GM23338 (cell line): ENCODE measurements at regions not wholly inside any gene's neighbourhood (a gene's known extent, or its start where the extent isn't known, plus 50 kb on each side); places are given as distances from the start of the nearest gene placed in this dataset.
A peak's percentile ranks its signal among the peaks of the same experiment; 100 is the strongest.

Source experiments
- ATAC-seq: fragments of 200-7000 bp; cut with Tn5 transposase; 3 replicates; pipeline ENCODE4 v1.9.1; 2020
- DNase-seq: peaks from one replicate; pipeline ENCODE4 v3.0.0-alpha.2; 2015; ENCODE audit warnings: low spot score
- H2AFZ ChIP-seq: fragments of 200-600 bp; sonication (generic); 2 replicates; pipeline ENCODE4 v1.8.0; 2016; ENCODE audit warnings: antibody characterized with exemption, mild to moderate bottlenecking, moderate library complexity
- H3F3A ChIP-seq: fragments of 200-600 bp; sonication (generic); replicated peaks from 2 replicates; pipeline ENCODE4 v1.8.0; 2017; ENCODE audit warnings: antibody characterized with exemption, mixed run types, low read depth
- H3K27ac ChIP-seq: fragments of 200-600 bp; sonication (generic); 2 replicates; pipeline ENCODE4 v1.6.1; 2016; ENCODE audit warnings: low read depth
- H3K27me3 ChIP-seq: fragments of 200-600 bp; sonication (generic); 2 replicates; pipeline ENCODE4 v1.8.0; 2016; ENCODE audit warnings: mild to moderate bottlenecking, mixed run types, moderate library complexity; ENCODE audit not compliant: insufficient read depth
- H3K36me3 ChIP-seq: fragments of 200-600 bp; sonication (generic); 2 replicates; pipeline ENCODE4 v1.8.0; 2016; ENCODE audit warnings: mild to moderate bottlenecking; ENCODE audit not compliant: insufficient read depth
- H3K4me1 ChIP-seq: fragments of 200-600 bp; sonication (generic); 2 replicates; pipeline ENCODE4 v1.8.0; 2016; ENCODE audit warnings: mild to moderate bottlenecking, moderate library complexity; ENCODE audit not compliant: insufficient read depth
- H3K4me2 ChIP-seq: fragments of 200-600 bp; sonication (generic); 2 replicates; pipeline ENCODE4 v1.7.1; 2017; ENCODE audit warnings: mixed run types
- H3K4me3 ChIP-seq: fragments of 200-600 bp; sonication (generic); 2 replicates; pipeline ENCODE4 v1.6.1; 2016; ENCODE audit warnings: mixed run types
- H3K79me2 ChIP-seq: fragments of 200-600 bp; sonication (generic); replicated peaks from 2 replicates; pipeline ENCODE4 v1.8.0; 2017; ENCODE audit warnings: mild to moderate bottlenecking; ENCODE audit not compliant: insufficient read depth
- H3K9me2 ChIP-seq: fragments of 200-600 bp; sonication (generic); 2 replicates; pipeline ENCODE4 v1.8.0; 2017; ENCODE audit not compliant: insufficient read depth
- H4K20me1 ChIP-seq: fragments of 200-600 bp; sonication (generic); replicated peaks from 2 replicates; pipeline ENCODE4 v1.8.0; 2017; ENCODE audit warnings: mild to moderate bottlenecking; ENCODE audit not compliant: insufficient read depth
- H3K27ac Mint-ChIP-seq: 2 replicates; pipeline ENCODE4 v1.8.0; 2020; ENCODE audit warnings: inconsistent platforms, mild to moderate bottlenecking, moderate library complexity, mixed read lengths
- H3K27me3 Mint-ChIP-seq: 3 replicates; pipeline ENCODE4 v1.8.0; 2022; ENCODE audit warnings: low read depth, mild to moderate bottlenecking, moderate library complexity, mixed read lengths, inconsistent platforms; ENCODE audit not compliant: insufficient read depth, poor library complexity
- H3K36me3 Mint-ChIP-seq: 3 replicates; pipeline ENCODE4 v1.8.0; 2021; ENCODE audit warnings: low read depth, mild to moderate bottlenecking, inconsistent platforms, moderate library complexity, mixed read lengths
- H3K4me1 Mint-ChIP-seq: 3 replicates; pipeline ENCODE4 v1.8.0; 2020; ENCODE audit warnings: mild to moderate bottlenecking, inconsistent platforms, mixed read lengths
- H3K4me3 Mint-ChIP-seq: 3 replicates; pipeline ENCODE4 v1.8.0; 2021; ENCODE audit warnings: moderate library complexity, mild to moderate bottlenecking, inconsistent platforms, mixed read lengths
- H3K9me3 Mint-ChIP-seq: 3 replicates; pipeline ENCODE4 v1.8.0; 2020; ENCODE audit warnings: moderate library complexity, mild to moderate bottlenecking, inconsistent platforms, mixed read lengths
- CREB1 ChIP-seq: fragments of 250-450 bp; sonication (Bioruptor Pico); IDR thresholded peaks from 2 replicates; pipeline ENCODE4 v1.5.0; 2020; ENCODE audit warnings: low read depth, mild to moderate bottlenecking, moderate library complexity
- CTCF ChIP-seq, 2 experiments: fragments of 200-600 bp in 1 of 2; sonication (generic) in 1 of 2; conservative IDR thresholded peaks; 2 replicates each; pipeline versions ENCODE4 v1.5.1 to v1.6.1; 2016 to 2017; ENCODE audit warnings: antibody characterized with exemption in 2 of 2, low read depth in 2 of 2, mild to moderate bottlenecking in 2 of 2, moderate library complexity in 1 of 2
- ETS1 ChIP-seq: IDR thresholded peaks from 2 replicates; pipeline ENCODE4 v1.6.1; 2016; ENCODE audit warnings: antibody characterized with exemption
- EZH2phosphoT487 ChIP-seq: fragments of 200-600 bp; sonication (generic); IDR thresholded peaks from one replicate; pipeline ENCODE4 v1.8.1; 2018; ENCODE audit warnings: antibody characterized with exemption; ENCODE audit not compliant: unreplicated experiment
- STAT1 ChIP-seq: IDR thresholded peaks from one replicate; pipeline ENCODE4 v1.6.1; 2016; ENCODE audit warnings: antibody characterized with exemption; ENCODE audit not compliant: unreplicated experiment
- ZNF331 ChIP-seq: fragments of 250-450 bp; sonication (Bioruptor Pico); IDR thresholded peaks from 2 replicates; pipeline ENCODE4 v1.5.0; 2020; ENCODE audit warnings: low read depth, mild to moderate bottlenecking, moderate library complexity
- ZNF462 ChIP-seq: fragments of 250-450 bp; sonication (Bioruptor Pico); IDR thresholded peaks from 2 replicates; pipeline ENCODE4 v1.5.0; 2020; ENCODE audit warnings: mild to moderate bottlenecking, moderate library complexity

- no peaks in the 10 kb centered on the region for H3F3A ChIP-seq
- no peak overlapping the region for H3K27ac ChIP-seq
- no peaks in the 10 kb centered on the region for H3K27me3 Mint-ChIP-seq
- no peak overlapping the region for H3K27ac Mint-ChIP-seq
- H4K20me1 ChIP-seq: no peaks in the 10 kb centered on the region
- no peaks in the 10 kb centered on the region for H3K79me2 ChIP-seq
- H3K4me1 ChIP-seq: no peaks in the 10 kb centered on the region
- ATAC-seq (no peak), DNase-seq (peak; percentile 40)
- no peak overlapping the region for H2AFZ ChIP-seq
- no peak overlapping the region for H3K4me3 Mint-ChIP-seq
- H3K9me3 Mint-ChIP-seq: peaks cover 24% of the 10 kb centered on the region
- no peak overlapping the region for H3K4me2 ChIP-seq
- no peak for TF ChIP-seq ETS1
- TF ChIP-seq CTCF (conservative IDR thresholded peaks at IDR 0.05; ENCODE audit: low read depth in 2 of 2): peak; percentile 25 to 36; a peak in 3 of 4 replicates
- no peak for TF ChIP-seq STAT1
- TF ChIP-seq CREB1 (CRISPR knock-in tag): no peak
- no peak for TF ChIP-seq ZNF462 (CRISPR knock-in tag)
- no peak for TF ChIP-seq ZNF331 (CRISPR knock-in tag)
- TF ChIP-seq EZH2phosphoT487: no peak
- no peaks in the 10 kb centered on the region for H3K36me3 ChIP-seq
- no peaks in the 10 kb centered on the region for H3K4me1 Mint-ChIP-seq
- no peak overlapping the region for H3K4me3 ChIP-seq
- peaks cover 2% of the 10 kb centered on the region; the same call in 1 of the 2 replicates for H3K9me2 ChIP-seq
- H3K27me3 ChIP-seq: no peaks in the 10 kb centered on the region
- H3K36me3 Mint-ChIP-seq: peaks cover 12% of the 10 kb centered on the region
These were observed 186.4 kb downstream of the PIK3C3 start for GRCh38 chr18:42141439-42141838.
